ENCODE measurements at regions not wholly inside any gene's neighbourhood (a gene's known extent, or its start where the extent isn't known, plus 50 kb on each side); places are given as distances from the start of the nearest gene placed in this dataset.

GRCh38 chr21:27257226-27257625 is 290.3 kb upstream of the ADAMTS5 start:
- no peak overlapping the region for H3K27ac ChIP-seq (ENCODE audit: insufficient read depth in 1 of 2, low read depth in 1 of 2, low read length in 2 of 2, poor library complexity in 1 of 2, severe bottlenecking in 2 of 2)
- no peaks in the 10 kb centered on the region for H3K36me3 ChIP-seq (ENCODE audit: control insufficient read depth in 4 of 4, insufficient read depth in 4 of 4, low read length in 3 of 4)
- CTCF ChIA-PET: no interaction called here
- no peaks in the 10 kb centered on the region for H3K9me3 ChIP-seq (ENCODE audit: control extremely low read depth in 1 of 5, control insufficient read depth in 4 of 5, insufficient read depth in 2 of 5, low read depth in 1 of 5, low read length in 4 of 5)
- H3K4me3 ChIP-seq (ENCODE audit: control insufficient read depth in 1 of 7, extremely low read depth in 1 of 7, insufficient read depth in 4 of 7, low read depth in 2 of 7, low read length in 6 of 7): no peak overlapping the region
- DNase-seq: no peak
- H3K27me3 ChIP-seq (replicated peaks in 2 of 5; ENCODE audit: control insufficient read depth in 4 of 5, insufficient read depth in 5 of 5, low read length in 4 of 5): no peaks in the 10 kb centered on the region
- WGBS (ENCODE audit: insufficient coverage): 79% methylated on average over 3 of the region's 6 CpGs
- H3K4me1 ChIP-seq (ENCODE audit: control extremely low read depth in 1 of 4, control insufficient read depth in 4 of 4, insufficient read depth in 4 of 4, low read length in 3 of 4): no peaks in the 10 kb centered on the region
- POLR2A ChIA-PET: no interaction called here

GRCh38 chr21:27251752-27252151 is 284.9 kb upstream of the ADAMTS5 start:
- H3K4me1 ChIP-seq (ENCODE audit: control extremely low read depth in 1 of 4, control insufficient read depth in 4 of 4, insufficient read depth in 4 of 4, low read length in 3 of 4): no peaks in the 10 kb centered on the region
- no CpG with 5 or more reads among the region's 2 CpGs for WGBS (ENCODE audit: insufficient coverage)
- H3K27me3 ChIP-seq (replicated peaks in 2 of 5; ENCODE audit: control insufficient read depth in 4 of 5, insufficient read depth in 5 of 5, low read length in 4 of 5): no peaks in the 10 kb centered on the region
- CTCF ChIA-PET: no interaction called here
- POLR2A ChIA-PET: no interaction called here
- no peak overlapping the region for H3K27ac ChIP-seq (ENCODE audit: insufficient read depth in 1 of 2, low read depth in 1 of 2, low read length in 2 of 2, poor library complexity in 1 of 2, severe bottlenecking in 2 of 2)
- H3K9me3 ChIP-seq (ENCODE audit: control extremely low read depth in 1 of 5, control insufficient read depth in 4 of 5, insufficient read depth in 2 of 5, low read depth in 1 of 5, low read length in 4 of 5): no peaks in the 10 kb centered on the region
- DNase-seq: no peak
- H3K36me3 ChIP-seq (ENCODE audit: control insufficient read depth in 4 of 4, insufficient read depth in 4 of 4, low read length in 3 of 4): no peaks in the 10 kb centered on the region
- H3K4me3 ChIP-seq (ENCODE audit: control insufficient read depth in 1 of 7, extremely low read depth in 1 of 7, insufficient read depth in 4 of 7, low read depth in 2 of 7, low read length in 6 of 7): no peak overlapping the region

GRCh38 chr21:27250366-27250765 is 283.5 kb upstream of the ADAMTS5 start:
- no peaks in the 10 kb centered on the region for H3K27me3 ChIP-seq (replicated peaks in 2 of 5; ENCODE audit: control insufficient read depth in 4 of 5, insufficient read depth in 5 of 5, low read length in 4 of 5)
- no peak overlapping the region for H3K4me3 ChIP-seq (ENCODE audit: control insufficient read depth in 1 of 7, extremely low read depth in 1 of 7, insufficient read depth in 4 of 7, low read depth in 2 of 7, low read length in 6 of 7)
- ChIA-PET CTCF (no interaction called here), POLR2A (no interaction called here)
- WGBS (ENCODE audit: insufficient coverage): 100% methylated on average over 1 of the region's 1 CpG
- no peaks in the 10 kb centered on the region for H3K9me3 ChIP-seq (ENCODE audit: control extremely low read depth in 1 of 5, control insufficient read depth in 4 of 5, insufficient read depth in 2 of 5, low read depth in 1 of 5, low read length in 4 of 5)
- no peaks in the 10 kb centered on the region for H3K4me1 ChIP-seq (ENCODE audit: control extremely low read depth in 1 of 4, control insufficient read depth in 4 of 4, insufficient read depth in 4 of 4, low read length in 3 of 4)
- H3K27ac ChIP-seq (ENCODE audit: insufficient read depth in 1 of 2, low read depth in 1 of 2, low read length in 2 of 2, poor library complexity in 1 of 2, severe bottlenecking in 2 of 2): no peak overlapping the region
- no peak for DNase-seq
- no peaks in the 10 kb centered on the region for H3K36me3 ChIP-seq (ENCODE audit: control insufficient read depth in 4 of 4, insufficient read depth in 4 of 4, low read length in 3 of 4)

GRCh38 chr21:27248814-27249213 is 281.9 kb upstream of the ADAMTS5 start:
- Histone ChIP-seq H3K27ac (ENCODE audit: insufficient read depth in 1 of 2, low read depth in 1 of 2, low read length in 2 of 2, poor library complexity in 1 of 2, severe bottlenecking in 2 of 2) (no peak overlapping the region), H3K4me3 (ENCODE audit: control insufficient read depth in 1 of 7, extremely low read depth in 1 of 7, insufficient read depth in 4 of 7, low read depth in 2 of 7, low read length in 6 of 7) (no peak overlapping the region), H3K36me3 (ENCODE audit: control insufficient read depth in 4 of 4, insufficient read depth in 4 of 4, low read length in 3 of 4) (no peaks in the 10 kb centered on the region), H3K4me1 (ENCODE audit: control extremely low read depth in 1 of 4, control insufficient read depth in 4 of 4, insufficient read depth in 4 of 4, low read length in 3 of 4) (no peaks in the 10 kb centered on the region), H3K27me3 (replicated peaks in 2 of 5; ENCODE audit: control insufficient read depth in 4 of 5, insufficient read depth in 5 of 5, low read length in 4 of 5) (no peaks in the 10 kb centered on the region), H3K9me3 (ENCODE audit: control extremely low read depth in 1 of 5, control insufficient read depth in 4 of 5, insufficient read depth in 2 of 5, low read depth in 1 of 5, low read length in 4 of 5) (no peaks in the 10 kb centered on the region)
- CTCF ChIA-PET: no interaction called here
- 100% methylated on average over 1 of the region's 1 CpG for WGBS (ENCODE audit: insufficient coverage)
- POLR2A ChIA-PET: no interaction called here
- DNase-seq: no peak

GRCh38 chr21:27246741-27247140 is 279.9 kb upstream of the ADAMTS5 start:
- no peak for DNase-seq
- no peaks in the 10 kb centered on the region for H3K27me3 ChIP-seq (replicated peaks in 2 of 5; ENCODE audit: control insufficient read depth in 4 of 5, insufficient read depth in 5 of 5, low read length in 4 of 5)
- H3K27ac ChIP-seq (ENCODE audit: insufficient read depth in 1 of 2, low read depth in 1 of 2, low read length in 2 of 2, poor library complexity in 1 of 2, severe bottlenecking in 2 of 2): no peak overlapping the region
- H3K4me3 ChIP-seq (ENCODE audit: control insufficient read depth in 1 of 7, extremely low read depth in 1 of 7, insufficient read depth in 4 of 7, low read depth in 2 of 7, low read length in 6 of 7): no peak overlapping the region
- H3K36me3 ChIP-seq (ENCODE audit: control insufficient read depth in 4 of 4, insufficient read depth in 4 of 4, low read length in 3 of 4): no peaks in the 10 kb centered on the region
- POLR2A ChIA-PET: no interaction called here
- no peaks in the 10 kb centered on the region for H3K4me1 ChIP-seq (ENCODE audit: control extremely low read depth in 1 of 4, control insufficient read depth in 4 of 4, insufficient read depth in 4 of 4, low read length in 3 of 4)
- no peaks in the 10 kb centered on the region for H3K9me3 ChIP-seq (ENCODE audit: control extremely low read depth in 1 of 5, control insufficient read depth in 4 of 5, insufficient read depth in 2 of 5, low read depth in 1 of 5, low read length in 4 of 5)
- 88% methylated on average over 3 of the region's 5 CpGs for WGBS (ENCODE audit: insufficient coverage)
- CTCF ChIA-PET: no interaction called here

- H3K4me3 ChIP-seq (ENCODE audit: control insufficient read depth in 1 of 7, extremely low read depth in 1 of 7, insufficient read depth in 4 of 7, low read depth in 2 of 7, low read length in 6 of 7): no peak overlapping the region
- H3K4me1 ChIP-seq (ENCODE audit: control extremely low read depth in 1 of 4, control insufficient read depth in 4 of 4, insufficient read depth in 4 of 4, low read length in 3 of 4): no peaks in the 10 kb centered on the region
- CTCF ChIA-PET: no interaction called here
- DNase-seq: no peak
- no peak overlapping the region for H3K27ac ChIP-seq (ENCODE audit: insufficient read depth in 1 of 2, low read depth in 1 of 2, low read length in 2 of 2, poor library complexity in 1 of 2, severe bottlenecking in 2 of 2)
- H3K27me3 ChIP-seq (replicated peaks in 2 of 5; ENCODE audit: control insufficient read depth in 4 of 5, insufficient read depth in 5 of 5, low read length in 4 of 5): no peaks in the 10 kb centered on the region
- no peaks in the 10 kb centered on the region for H3K9me3 ChIP-seq (ENCODE audit: control extremely low read depth in 1 of 5, control insufficient read depth in 4 of 5, insufficient read depth in 2 of 5, low read depth in 1 of 5, low read length in 4 of 5)
- 100% methylated on average over 2 of the region's 3 CpGs for WGBS (ENCODE audit: insufficient coverage)
- POLR2A ChIA-PET: no interaction called here
- no peaks in the 10 kb centered on the region for H3K36me3 ChIP-seq (ENCODE audit: control insufficient read depth in 4 of 4, insufficient read depth in 4 of 4, low read length in 3 of 4)
Observed at GRCh38 chr21:27244776-27245175, 277.9 kb upstream of the ADAMTS5 start.

- H3K9me3 ChIP-seq (ENCODE audit: control extremely low read depth in 1 of 5, control insufficient read depth in 4 of 5, insufficient read depth in 2 of 5, low read depth in 1 of 5, low read length in 4 of 5): no peaks in the 10 kb centered on the region
- no peaks in the 10 kb centered on the region for H3K27me3 ChIP-seq (replicated peaks in 2 of 5; ENCODE audit: control insufficient read depth in 4 of 5, insufficient read depth in 5 of 5, low read length in 4 of 5)
- no peak for DNase-seq
- WGBS (ENCODE audit: insufficient coverage): no CpG with 5 or more reads among the region's 2 CpGs
- ChIA-PET CTCF (no interaction called here), POLR2A (no interaction called here)
- H3K4me3 ChIP-seq (ENCODE audit: control insufficient read depth in 1 of 7, extremely low read depth in 1 of 7, insufficient read depth in 4 of 7, low read depth in 2 of 7, low read length in 6 of 7): no peak overlapping the region
- H3K4me1 ChIP-seq (ENCODE audit: control extremely low read depth in 1 of 4, control insufficient read depth in 4 of 4, insufficient read depth in 4 of 4, low read length in 3 of 4): no peaks in the 10 kb centered on the region
- no peak overlapping the region for H3K27ac ChIP-seq (ENCODE audit: insufficient read depth in 1 of 2, low read depth in 1 of 2, low read length in 2 of 2, poor library complexity in 1 of 2, severe bottlenecking in 2 of 2)
- H3K36me3 ChIP-seq (ENCODE audit: control insufficient read depth in 4 of 4, insufficient read depth in 4 of 4, low read length in 3 of 4): no peaks in the 10 kb centered on the region
Observed at GRCh38 chr21:27244352-27244751, 277.5 kb upstream of the ADAMTS5 start.

GRCh38 chr21:27240839-27241238 is 274.0 kb upstream of the ADAMTS5 start:
- DNase-seq: no peak
- no peaks in the 10 kb centered on the region for H3K27me3 ChIP-seq (replicated peaks in 2 of 5; ENCODE audit: control insufficient read depth in 4 of 5, insufficient read depth in 5 of 5, low read length in 4 of 5)
- ChIA-PET CTCF (interaction anchor here (0.6 kb wide), 1 partner anchor 1496 kb away, joined by 3 read pairs; no protein-coding TSS in a partner anchor), POLR2A (no interaction called here)
- no peaks in the 10 kb centered on the region for H3K36me3 ChIP-seq (ENCODE audit: control insufficient read depth in 4 of 4, insufficient read depth in 4 of 4, low read length in 3 of 4)
- H3K27ac ChIP-seq (ENCODE audit: insufficient read depth in 1 of 2, low read depth in 1 of 2, low read length in 2 of 2, poor library complexity in 1 of 2, severe bottlenecking in 2 of 2): no peak overlapping the region
- 88% methylated on average over 2 of the region's 2 CpGs for WGBS (ENCODE audit: insufficient coverage)
- H3K4me1 ChIP-seq (ENCODE audit: control extremely low read depth in 1 of 4, control insufficient read depth in 4 of 4, insufficient read depth in 4 of 4, low read length in 3 of 4): no peaks in the 10 kb centered on the region
- H3K9me3 ChIP-seq (ENCODE audit: control extremely low read depth in 1 of 5, control insufficient read depth in 4 of 5, insufficient read depth in 2 of 5, low read depth in 1 of 5, low read length in 4 of 5): no peaks in the 10 kb centered on the region
- H3K4me3 ChIP-seq (ENCODE audit: control insufficient read depth in 1 of 7, extremely low read depth in 1 of 7, insufficient read depth in 4 of 7, low read depth in 2 of 7, low read length in 6 of 7): no peak overlapping the region

All from common myeloid progenitor, CD34-positive (primary cell).